ENCODE measurements at regions not wholly inside any gene's neighbourhood (a gene's known extent, or its start where the extent isn't known, plus 50 kb on each side); places are given as distances from the start of the nearest gene placed in this dataset.

DNA sequence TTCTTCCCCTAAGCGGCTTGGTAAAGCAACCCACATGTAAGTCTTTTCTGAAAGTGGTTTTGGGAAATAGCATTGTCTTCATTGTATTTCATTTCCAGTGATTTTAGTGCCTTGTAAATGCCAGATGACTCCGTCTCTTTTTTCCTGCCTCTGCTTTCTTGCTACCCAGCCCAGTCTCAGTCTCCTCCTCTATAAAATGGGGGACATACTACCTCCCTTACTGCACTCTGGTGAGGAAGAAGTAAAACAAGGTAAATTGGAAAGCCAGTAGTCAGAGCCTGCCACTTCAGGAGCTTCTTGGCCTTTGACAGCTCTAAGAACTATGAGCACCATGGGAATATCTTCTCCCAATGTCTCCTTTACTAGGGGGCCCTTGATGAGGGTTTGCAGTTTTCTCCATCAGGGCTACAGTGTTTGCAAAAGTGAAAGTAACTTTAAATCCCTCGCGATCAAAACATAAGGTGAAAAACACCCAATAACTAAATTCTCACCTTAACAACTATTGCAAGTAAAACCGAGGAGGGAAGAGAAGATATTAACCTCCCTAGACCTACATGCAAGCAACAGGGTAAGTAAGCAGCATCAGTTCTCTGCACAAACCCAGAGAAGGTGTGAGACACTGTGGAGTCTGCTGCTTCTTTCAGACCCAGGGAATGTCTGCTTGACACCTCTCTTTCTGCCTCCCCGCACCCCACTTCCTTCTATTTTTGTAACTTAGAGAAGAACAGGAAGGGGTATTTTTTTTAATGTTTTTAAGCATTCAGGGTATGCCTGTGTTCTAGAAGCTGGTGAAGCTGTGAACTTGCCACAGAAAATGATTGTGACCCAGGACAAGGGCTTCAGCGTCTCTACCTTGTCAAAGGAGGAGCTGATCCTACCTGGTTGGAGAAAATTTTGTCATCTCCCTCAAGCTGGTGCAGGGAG, 159.1 kb upstream of the EOMES start:
- Histone ChIP-seq H3K36me3 (ENCODE audit: control insufficient read depth in 2 of 2, extremely low read depth in 1 of 2, insufficient read depth in 2 of 2, low read length in 2 of 2) (no peaks in the 10 kb centered on the region), H3K4me3 (replicated peaks in 1 of 3; ENCODE audit: insufficient read depth in 1 of 3, low read depth in 1 of 3, low read length in 3 of 3) (no peak overlapping the region), H3K4me2 (ENCODE audit: insufficient read depth, low read length) (no peak overlapping the region), H4K20me1 (replicated peaks; ENCODE audit: control insufficient read depth, extremely low read depth, insufficient read depth, low read length) (no peaks in the 10 kb centered on the region), H3K27ac (ENCODE audit: insufficient read depth, low read depth, low read length) (no peak overlapping the region), H3K27me3 (ENCODE audit: control insufficient read depth in 2 of 2, insufficient read depth in 2 of 2, low read length in 2 of 2) (no peaks in the 10 kb centered on the region), H3K79me2 (ENCODE audit: control insufficient read depth, insufficient read depth, low read length) (no peaks in the 10 kb centered on the region), H3K4me1 (ENCODE audit: control insufficient read depth, extremely low read depth, insufficient read depth, low read length) (no peaks in the 10 kb centered on the region), H3K9ac (replicated peaks; ENCODE audit: extremely low read depth, insufficient read depth, low read length) (no peak overlapping the region), H2AFZ (ENCODE audit: low read depth, low read length) (no peak overlapping the region), H3K9me3 (replicated peaks; ENCODE audit: control insufficient read depth, insufficient read depth, low read length) (no peaks in the 10 kb centered on the region), H3K9me1 (replicated peaks; ENCODE audit: control insufficient read depth, extremely low read depth, insufficient read depth, low read length) (peaks cover 2% of the 10 kb centered on the region)
- FAIRE-seq: no peak
- dilution Hi-C loops (cut with MboI; ENCODE audit: extremely low pct_ligation_motif_present, low sequenced_read_pairs) (no loop called here), intact Hi-C loops (cut with micrococcal nuclease) (no loop called here)
- DNase-seq (ENCODE audit: low read depth, low spot score): no peak
- ChIA-PET POLR2A (no interaction called here), CTCF (interaction anchor here (1.0 kb wide), 1 partner anchor 9 kb away, joined by 3 read pairs; no protein-coding TSS in a partner anchor)
- TF ChIP-seq, protein P1, sequence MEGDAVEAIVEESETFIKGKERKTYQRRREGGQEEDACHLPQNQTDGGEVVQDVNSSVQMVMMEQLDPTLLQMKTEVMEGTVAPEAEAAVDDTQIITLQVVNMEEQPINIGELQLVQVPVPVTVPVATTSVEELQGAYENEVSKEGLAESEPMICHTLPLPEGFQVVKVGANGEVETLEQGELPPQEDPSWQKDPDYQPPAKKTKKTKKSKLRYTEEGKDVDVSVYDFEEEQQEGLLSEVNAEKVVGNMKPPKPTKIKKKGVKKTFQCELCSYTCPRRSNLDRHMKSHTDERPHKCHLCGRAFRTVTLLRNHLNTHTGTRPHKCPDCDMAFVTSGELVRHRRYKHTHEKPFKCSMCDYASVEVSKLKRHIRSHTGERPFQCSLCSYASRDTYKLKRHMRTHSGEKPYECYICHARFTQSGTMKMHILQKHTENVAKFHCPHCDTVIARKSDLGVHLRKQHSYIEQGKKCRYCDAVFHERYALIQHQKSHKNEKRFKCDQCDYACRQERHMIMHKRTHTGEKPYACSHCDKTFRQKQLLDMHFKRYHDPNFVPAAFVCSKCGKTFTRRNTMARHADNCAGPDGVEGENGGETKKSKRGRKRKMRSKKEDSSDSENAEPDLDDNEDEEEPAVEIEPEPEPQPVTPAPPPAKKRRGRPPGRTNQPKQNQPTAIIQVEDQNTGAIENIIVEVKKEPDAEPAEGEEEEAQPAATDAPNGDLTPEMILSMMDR (IDR thresholded peaks at IDR 0.05; ENCODE audit: extremely low read depth in 1 of 2, insufficient read depth in 1 of 2, low read depth in 1 of 2, low read length in 2 of 2): no peak
- no peak for TF ChIP-seq MYC (IDR thresholded peaks at IDR 0.05; ENCODE audit: low read depth, low read length)
- TF ChIP-seq JUN (IDR thresholded peaks at IDR 0.05; ENCODE audit: borderline replicate concordance, insufficient read depth, insufficient read length, low read depth): no peak
- no peak for TF ChIP-seq POLR2A (IDR thresholded peaks at IDR 0.05; ENCODE audit: low read depth, low read length)
- TF ChIP-seq, protein P2, sequence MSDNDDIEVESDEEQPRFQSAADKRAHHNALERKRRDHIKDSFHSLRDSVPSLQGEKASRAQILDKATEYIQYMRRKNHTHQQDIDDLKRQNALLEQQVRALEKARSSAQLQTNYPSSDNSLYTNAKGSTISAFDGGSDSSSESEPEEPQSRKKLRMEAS (IDR thresholded peaks at IDR 0.05; ENCODE audit: insufficient read depth, insufficient read length): no peak
- TF ChIP-seq FOS (IDR thresholded peaks at IDR 0.05; ENCODE audit: borderline replicate concordance, insufficient read depth, low read length): no peak
- no peak for TF ChIP-seq EZH2 (IDR thresholded peaks at IDR 0.05; ENCODE audit: borderline replicate concordance, low read depth, low read length, severe bottlenecking)
- BruUV-seq (replicated peaks): no TSS peak
